ENCODE measurements at regions not wholly inside any gene's neighbourhood (a gene's known extent, or its start where the extent isn't known, plus 50 kb on each side); places are given as distances from the start of the nearest gene placed in this dataset.
"Not testable (repeated sequence)": the region's sequence is repeated elsewhere in the genome, so short reads cannot be mapped to it uniquely, and the experiment has no call there.

DNA sequence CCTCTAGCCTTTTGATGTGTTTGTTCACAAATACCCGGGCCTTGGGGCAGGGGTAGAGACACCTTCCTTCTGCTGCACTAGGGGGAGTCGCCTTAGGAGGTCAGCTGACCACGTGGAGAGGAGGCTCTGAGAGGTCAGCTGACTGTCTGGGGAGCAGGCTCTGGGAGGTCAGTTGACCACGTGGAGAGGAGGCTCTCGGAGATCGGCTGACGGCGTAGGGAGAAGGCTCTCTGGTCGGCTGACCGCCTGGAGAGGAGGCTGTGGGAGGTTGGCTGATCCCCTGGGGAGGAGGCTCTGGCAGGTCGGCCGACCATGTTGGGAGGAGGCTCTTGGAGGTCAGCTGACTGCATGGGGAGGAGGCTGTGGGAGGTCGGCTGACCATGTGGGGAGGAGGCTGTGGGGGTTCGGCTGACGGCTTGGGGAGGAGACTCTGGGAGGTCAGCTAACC, 59.6 kb upstream of the LYZL1 start:
- DNase-seq (ENCODE audit: low read depth in 4 of 4, low spot score in 3 of 4) = no peak

DNA sequence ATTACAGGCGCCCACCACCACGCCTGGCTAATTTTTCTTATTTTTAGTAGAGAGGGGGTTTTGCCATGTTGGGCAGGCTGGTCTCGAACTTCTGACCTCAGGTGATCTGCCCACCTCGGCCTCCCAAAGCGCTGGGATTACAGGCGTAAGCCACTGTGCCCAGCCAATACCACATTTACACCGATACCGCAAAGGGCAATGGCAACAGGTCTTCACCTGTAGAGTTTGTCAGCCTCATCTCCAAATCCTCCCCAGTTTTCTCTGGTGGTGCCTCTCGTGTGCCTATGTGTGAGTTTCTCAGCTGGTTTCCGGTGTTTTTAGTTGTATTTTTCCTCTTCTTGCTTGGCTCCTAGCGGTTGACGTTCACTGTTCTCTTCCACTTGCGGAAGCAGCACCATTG, 52.0 kb upstream of the LYZL1 start:
- not testable (repeated sequence) for DNase-seq (ENCODE audit: low read depth in 4 of 4, low spot score in 3 of 4)

DNA sequence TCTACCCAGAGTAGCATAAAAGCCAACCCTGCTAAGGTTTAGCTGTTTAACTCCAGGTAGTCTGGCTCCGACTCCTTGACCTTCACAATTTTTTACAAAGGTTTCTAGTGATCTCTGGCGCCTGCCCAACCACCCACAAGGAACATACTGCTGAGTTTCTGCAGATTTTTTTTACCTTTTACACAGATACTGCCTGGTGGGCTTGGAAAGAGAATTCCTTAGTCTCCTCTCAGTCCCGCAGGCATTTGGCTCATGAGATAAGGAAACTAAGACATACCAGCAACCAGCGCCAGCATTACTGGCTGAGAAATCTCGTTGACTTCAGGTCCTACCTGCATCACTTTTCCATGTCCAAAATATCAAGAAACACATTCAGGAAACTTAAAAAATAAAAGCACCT, 51.1 kb upstream of the LYZL1 start:
- DNase-seq (ENCODE audit: low read depth in 4 of 4, low spot score in 3 of 4) = no peak

DNA sequence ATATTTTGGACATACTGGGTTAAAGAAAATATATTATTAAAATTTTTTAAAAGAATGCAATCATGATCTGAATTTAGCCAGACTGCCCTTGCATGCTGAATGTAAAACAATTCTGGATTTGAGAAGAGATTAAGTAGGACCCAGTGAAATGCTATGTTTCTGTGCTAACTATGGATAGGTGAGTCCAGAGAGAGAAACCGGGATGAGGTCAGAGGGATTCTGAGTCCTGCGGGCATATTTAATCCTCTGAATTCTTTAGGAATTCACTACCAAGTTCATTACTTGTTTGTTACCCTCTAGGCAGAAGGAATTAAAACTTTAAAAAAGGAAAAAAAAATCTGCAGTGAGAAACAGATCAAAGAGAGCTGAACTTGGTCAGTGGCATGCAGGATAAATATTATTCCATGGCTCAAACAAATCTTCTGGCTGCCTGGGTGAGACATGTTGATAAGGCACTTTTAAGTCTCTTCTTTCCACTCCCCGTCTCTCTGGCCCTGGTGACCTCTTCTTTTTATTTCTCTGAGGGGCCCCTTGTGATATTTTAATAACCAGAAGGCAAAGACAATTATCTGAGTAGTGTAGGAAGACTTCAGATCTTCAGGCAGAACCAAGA, 50.2 kb upstream of the LYZL1 start:
- no peak for DNase-seq (ENCODE audit: low read depth in 4 of 4, low spot score in 3 of 4)

Measured in left renal pelvis (tissue), 4 donors.